NCI-H1694 (cell line): ENCODE measurements at regions not wholly inside any gene's neighbourhood (a gene's known extent, or its start where the extent isn't known, plus 50 kb on each side); places are given as distances from the start of the nearest gene placed in this dataset.

Experiments used
- DNase-seq: peaks from one replicate; lab custom pipeline; 2025; lab: John Stamatoyannopoulos, UW

DNA sequence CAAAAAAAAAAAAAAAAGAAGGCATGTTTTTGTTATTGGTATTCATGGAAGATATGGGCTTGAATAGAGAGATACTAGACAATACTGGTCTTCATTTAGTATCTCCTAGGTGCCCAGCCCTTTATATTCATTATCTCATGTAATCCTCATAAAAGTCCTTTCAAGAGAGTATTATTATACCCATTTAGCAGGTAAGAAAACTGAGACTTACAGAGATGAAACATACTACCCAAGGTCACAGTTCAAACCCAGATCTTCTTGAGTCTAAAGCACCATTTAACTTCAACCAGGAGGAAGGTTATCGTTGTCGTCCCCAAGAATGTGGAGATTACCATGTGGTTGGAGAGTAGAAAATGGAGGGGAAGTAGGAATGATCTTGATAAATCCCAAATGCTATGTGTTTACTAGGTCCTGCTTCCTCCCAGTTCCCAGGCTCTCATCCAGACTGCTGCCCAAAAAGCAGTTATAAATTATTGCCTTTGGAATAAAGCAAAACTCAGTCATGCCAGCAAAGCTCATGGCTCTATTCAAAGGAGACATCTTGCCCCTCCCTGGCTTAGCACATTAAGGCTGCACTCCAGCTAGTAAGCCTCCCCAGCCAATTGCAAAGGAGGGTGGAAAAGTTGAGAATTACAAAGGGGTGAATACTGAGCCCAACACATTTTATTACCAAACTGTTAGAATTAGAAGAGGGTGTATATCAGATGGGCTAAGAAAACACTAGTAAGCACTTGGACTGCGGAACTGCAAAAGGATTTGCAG is 163.9 kb downstream of the PIK3R1 start:
- no peak for DNase-seq

DNA sequence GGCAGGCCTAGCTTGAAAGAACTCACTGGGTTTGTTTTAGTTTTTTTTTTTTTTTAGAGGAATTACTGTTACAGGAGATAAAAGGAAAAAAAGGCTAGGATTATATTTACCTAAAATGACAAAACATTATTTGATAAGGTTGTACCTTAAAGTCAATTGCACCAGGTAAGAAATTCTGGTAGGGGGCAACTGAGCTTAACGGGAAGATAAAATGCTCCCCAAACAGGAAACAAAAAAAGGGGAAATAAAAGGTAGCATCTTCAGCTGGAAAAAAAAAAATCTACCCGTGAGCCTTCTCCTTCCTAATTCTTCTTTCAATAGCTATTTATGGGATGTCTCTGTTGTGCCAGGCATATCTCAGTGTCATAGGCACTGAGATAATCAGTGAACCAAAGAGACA is 164.5 kb downstream of the PIK3R1 start:
- DNase-seq, result no peak

DNA sequence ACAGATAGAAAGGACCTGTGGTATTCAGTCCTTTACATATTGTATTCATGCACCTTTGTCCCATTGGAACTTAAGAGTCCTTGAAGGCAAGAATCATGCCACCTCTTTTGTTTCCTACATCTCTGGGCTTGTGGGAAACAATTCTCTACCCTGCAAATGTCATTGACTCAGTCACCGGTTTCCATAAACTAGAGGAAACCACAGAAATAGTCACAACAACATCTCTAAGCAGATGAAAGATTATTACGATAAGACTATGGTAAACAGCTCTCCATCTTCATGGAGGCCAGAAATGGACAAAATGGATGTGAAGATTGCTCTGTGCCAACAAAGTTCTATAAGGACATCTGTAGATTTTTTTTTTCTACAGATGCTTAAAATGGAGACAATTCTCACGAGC is 165.5 kb downstream of the PIK3R1 start:
- DNase-seq, result no peak

DNA sequence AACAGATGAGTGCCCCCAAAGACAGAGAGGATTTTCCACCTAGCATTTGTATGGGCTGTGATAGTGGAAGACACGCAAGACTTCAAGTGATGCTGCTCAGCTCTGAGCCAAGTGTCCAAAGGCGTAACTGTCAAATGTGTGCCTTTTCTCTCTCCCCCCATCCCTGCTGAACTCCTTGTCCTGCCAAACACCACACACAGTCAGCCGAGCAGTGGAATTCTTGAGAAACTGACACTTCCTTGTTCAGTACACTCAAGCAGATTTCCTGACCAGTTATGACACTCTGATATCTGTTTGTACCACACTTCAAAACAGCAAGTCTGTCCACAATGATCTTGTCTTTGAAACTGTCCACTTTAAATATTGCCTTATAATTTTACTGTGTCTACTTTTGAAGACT is 166.4 kb downstream of the PIK3R1 start:
- DNase-seq, result no peak

- DNase-seq, result no peak
Observed at GRCh38 chr5:68382640-68383039, 167.1 kb downstream of the PIK3R1 start.

DNA sequence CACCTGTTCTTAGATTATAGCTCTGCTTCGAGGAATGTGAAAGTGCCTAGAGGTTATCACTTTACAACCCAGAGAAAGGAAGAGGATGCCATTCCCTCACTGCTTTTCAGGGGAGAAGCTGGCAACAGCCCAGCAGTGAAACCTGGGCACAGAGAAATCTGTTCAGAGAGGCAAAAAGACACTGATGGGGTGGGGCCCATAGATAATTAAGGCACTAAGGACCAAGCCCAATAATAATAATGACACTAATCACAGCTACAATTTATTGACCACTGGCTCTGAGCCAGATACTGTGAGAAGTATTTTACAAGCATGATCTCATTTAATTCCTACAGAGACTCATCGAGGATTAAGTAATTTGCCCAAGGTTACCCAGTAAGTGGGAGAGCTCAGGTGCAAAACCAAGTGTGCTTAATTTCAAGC is 168.3 kb downstream of the PIK3R1 start:
- DNase-seq, result no peak

- no peak for DNase-seq
Observed at GRCh38 chr5:68384936-68385594, 169.5 kb downstream of the PIK3R1 start.

- no peak for DNase-seq
Observed at GRCh38 chr5:68385936-68386335, 170.4 kb downstream of the PIK3R1 start.

- DNase-seq, result no peak
Observed at GRCh38 chr5:68387074-68387796, 171.7 kb downstream of the PIK3R1 start.

DNA sequence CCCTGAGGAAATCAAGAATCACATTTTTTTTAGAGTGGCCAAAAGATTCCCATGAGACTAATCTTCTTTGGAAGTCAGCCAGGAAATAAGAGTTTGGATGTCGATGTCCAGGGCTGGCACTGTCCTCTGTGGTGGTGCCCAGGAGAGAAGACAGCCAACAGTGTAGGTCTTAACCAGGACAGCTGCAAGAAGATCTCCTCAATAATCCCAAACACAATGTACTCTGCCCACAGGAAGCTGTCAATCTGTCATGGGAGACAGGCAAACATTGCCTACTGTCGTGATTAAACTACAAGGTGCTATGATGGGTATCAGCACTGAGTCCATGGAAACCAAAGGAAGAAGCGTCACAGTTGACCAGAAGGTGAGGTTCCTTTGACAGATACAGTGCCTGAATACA is 174.1 kb downstream of the PIK3R1 start:
- DNase-seq, result no peak

DNA sequence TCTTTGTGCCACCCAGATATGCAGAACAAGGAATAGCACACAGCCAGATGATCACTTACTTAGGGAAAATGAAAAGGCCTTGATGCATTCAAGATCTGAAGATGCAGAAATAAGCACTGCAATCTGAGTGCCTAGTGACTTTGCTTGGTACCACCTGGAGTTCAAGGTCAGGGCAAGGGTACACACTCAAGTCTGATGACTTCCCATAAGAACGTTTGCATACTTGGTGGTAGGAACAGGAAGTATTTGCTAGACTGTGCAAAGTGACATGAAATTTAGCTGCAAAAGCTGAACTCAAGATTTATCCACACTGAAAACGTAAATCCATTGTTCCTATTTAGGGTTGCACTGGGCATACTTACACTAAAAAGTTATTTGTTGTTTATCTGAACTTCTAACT is 177.1 kb downstream of the PIK3R1 start:
- DNase-seq, result no peak

DNA sequence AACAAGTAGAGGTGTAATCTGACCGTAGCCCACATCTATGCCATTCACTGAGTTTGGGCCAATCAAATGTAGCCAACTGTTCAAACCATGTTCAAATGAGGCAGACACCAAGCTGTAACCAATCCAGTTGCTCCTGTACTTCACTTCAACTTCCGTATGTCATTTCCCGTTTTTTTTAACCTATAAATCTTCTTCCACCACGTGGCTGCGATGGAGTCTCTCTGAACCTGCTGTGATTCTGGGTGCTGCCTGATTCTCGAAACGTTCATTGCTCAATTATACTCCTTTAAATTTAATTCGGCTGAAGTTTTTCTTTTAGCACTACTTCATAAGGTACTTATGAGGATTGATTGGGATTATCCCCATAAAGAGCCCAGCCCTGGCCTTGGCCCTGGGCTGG is 179.7 kb downstream of the PIK3R1 start:
- DNase-seq, result no peak

GRCh38 chr5:68395926-68396511 is 180.5 kb downstream of the PIK3R1 start:
- DNase-seq, result no peak

GRCh38 chr5:68396722-68397121 is 181.2 kb downstream of the PIK3R1 start:
- no peak for DNase-seq

DNA sequence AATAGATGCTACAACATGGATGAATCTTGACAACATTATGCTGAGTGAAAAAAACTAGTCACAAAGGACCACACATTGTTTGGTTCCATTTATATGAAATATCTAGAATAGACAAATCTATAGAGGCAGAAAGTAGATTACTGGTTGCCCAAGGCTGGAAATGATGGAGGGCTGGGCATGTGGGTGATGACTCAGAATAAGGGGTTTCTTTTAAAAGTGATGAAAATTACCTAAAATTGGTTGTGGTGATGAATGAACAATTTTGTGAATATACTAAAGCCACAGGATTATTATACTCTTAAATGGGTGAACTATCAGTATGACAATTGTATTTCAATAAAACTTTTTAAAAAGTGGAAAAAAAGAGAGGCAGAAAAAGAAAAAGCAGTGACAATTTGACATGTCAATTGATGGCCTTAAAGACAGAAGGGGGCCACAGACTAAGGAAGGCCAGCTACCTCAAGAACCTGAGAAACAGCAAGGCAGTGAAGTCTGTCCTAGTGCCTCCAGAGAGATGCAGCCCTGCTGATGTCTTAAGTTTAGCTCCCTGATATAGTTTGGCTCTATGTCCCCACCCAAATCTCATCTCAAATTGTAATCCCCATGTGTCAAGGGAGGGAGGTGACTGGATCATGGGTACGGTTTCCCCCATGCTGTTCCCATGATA is 182.7 kb downstream of the PIK3R1 start:
- no peak for DNase-seq

GRCh38 chr5:68403301-68403700 is 187.7 kb downstream of the PIK3R1 start:
- DNase-seq, result no peak

DNA sequence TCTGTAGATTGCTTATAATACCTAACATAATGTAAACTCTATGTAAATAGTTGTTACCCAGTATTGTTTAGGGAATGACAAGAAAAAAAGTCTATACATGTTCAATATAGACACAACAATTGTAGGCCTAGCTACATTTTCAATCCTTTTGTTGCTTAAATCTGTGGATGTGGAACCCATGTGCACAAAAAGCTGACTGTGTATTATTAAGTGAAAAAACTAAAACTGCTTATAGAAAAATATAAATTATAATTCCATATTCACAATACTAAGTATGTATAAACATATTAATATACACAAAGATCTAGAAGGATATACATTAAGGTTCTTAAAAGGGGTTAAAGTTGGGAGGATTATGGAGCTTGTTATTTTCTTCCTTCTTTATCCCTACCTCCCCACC is 188.7 kb downstream of the PIK3R1 start:
- no peak for DNase-seq

- DNase-seq, result no peak
Observed at GRCh38 chr5:68405026-68405684, 189.6 kb downstream of the PIK3R1 start.

- DNase-seq, result no peak
Observed at GRCh38 chr5:68405784-68406743, 190.5 kb downstream of the PIK3R1 start.

DNA sequence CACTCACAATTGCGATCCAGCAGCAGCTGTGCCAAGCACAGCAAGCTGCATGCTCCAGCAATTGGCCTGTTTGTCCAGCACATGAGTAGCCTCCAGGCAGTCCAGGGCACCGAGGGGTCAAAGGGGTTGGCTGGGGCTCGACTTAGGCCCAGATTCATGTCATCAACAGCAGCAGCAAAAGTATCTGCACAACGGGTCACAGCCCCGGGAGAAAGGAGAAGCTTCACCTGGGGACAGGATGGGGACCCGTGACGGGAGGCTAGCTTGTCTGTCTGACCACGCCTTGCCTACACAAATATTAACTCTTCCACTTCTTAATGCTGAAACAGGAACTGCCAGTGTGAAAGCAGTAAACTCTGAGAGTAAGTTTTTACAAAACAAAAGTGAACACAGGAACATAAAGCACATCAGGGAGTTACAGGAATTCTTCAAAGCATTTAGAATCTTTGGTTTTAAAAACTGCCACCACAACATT is 191.2 kb downstream of the PIK3R1 start:
- DNase-seq, result no peak
